Thoracic aorta (tissue), 2 donors: ENCODE measurements at regions not wholly inside any gene's neighbourhood (a gene's known extent, or its start where the extent isn't known, plus 50 kb on each side); places are given as distances from the start of the nearest gene placed in this dataset.

Experiments used
- ATAC-seq: fragments of 150-250 bp; one replicate; pipeline ENCODE4 v1.8.0; 2017; ENCODE audit warnings: low read depth; ENCODE audit not compliant: insufficient number of reproducible peaks, low FRiP score
- DNase-seq: peaks from one replicate; pipeline ENCODE4 v3.0.0-alpha.2; 2020; ENCODE audit warnings: low spot score
- H3K27ac ChIP-seq, 2 donors: fragments of 200-600 bp; sonication (generic); 1 replicate in 1 of 2; 2 replicates in 1 of 2; pipeline ENCODE4 v1.5.1; 2016; ENCODE audit warnings: mild to moderate bottlenecking in 2 of 2, moderate library complexity in 2 of 2
- H3K27me3 ChIP-seq: fragments of 200-600 bp; sonication (generic); replicated peaks from 2 replicates; pipeline ENCODE4 v1.6.0; 2016; ENCODE audit warnings: mild to moderate bottlenecking; ENCODE audit not compliant: insufficient read depth
- H3K36me3 ChIP-seq: fragments of 200-600 bp; sonication (generic); one replicate; pipeline ENCODE4 v1.5.1; 2016
- H3K4me1 ChIP-seq, 2 donors: fragments of 200-600 bp; sonication (generic); 1 replicate in 1 of 2; 2 replicates in 1 of 2; pipeline versions ENCODE4 v1.5.1 to v1.6.0; 2016; ENCODE audit warnings: low read depth in 2 of 2, mild to moderate bottlenecking in 1 of 2; ENCODE audit not compliant: control insufficient read depth in 1 of 2
- H3K4me3 ChIP-seq: fragments of 200-600 bp; sonication (generic); 2 replicates; pipeline ENCODE4 v1.5.1; 2016; ENCODE audit warnings: mild to moderate bottlenecking
- H3K9me3 ChIP-seq: fragments of 200-600 bp; sonication (generic); 2 replicates; pipeline ENCODE4 v1.5.1; 2016
- CTCF ChIP-seq: fragments of 200-600 bp; sonication (generic); IDR thresholded peaks from one replicate; pipeline ENCODE4 v1.5.1; 2019; ENCODE audit warnings: antibody characterized with exemption

GRCh38 chr11:82049199-82049598 lies 684.5 kb downstream of the FAM181B start:
- ATAC-seq: no peak

GRCh38 chr11:82047200-82047599 lies 686.5 kb downstream of the FAM181B start:
- no peaks in the 10 kb centered on the region for H3K9me3 ChIP-seq
- H3K4me3 ChIP-seq: no peak overlapping the region
- H3K36me3 ChIP-seq: no peaks in the 10 kb centered on the region
- ATAC-seq (no peak), DNase-seq (no peak)
- no peak for TF ChIP-seq CTCF
- no peaks in the 10 kb centered on the region for H3K4me1 ChIP-seq
- H3K27me3 ChIP-seq: no peaks in the 10 kb centered on the region
- no peak overlapping the region for H3K27ac ChIP-seq

More at GRCh38 chr11:82049199-82049598, 684.5 kb downstream of the FAM181B start:
- Histone ChIP-seq H3K9me3 (no peaks in the 10 kb centered on the region), H3K36me3 (no peaks in the 10 kb centered on the region), H3K27ac (no peak overlapping the region), H3K4me1 (no peaks in the 10 kb centered on the region), H3K4me3 (no peak overlapping the region), H3K27me3 (no peaks in the 10 kb centered on the region)
- no peak for DNase-seq
- TF ChIP-seq CTCF: no peak

- Histone ChIP-seq H3K27me3 (no peaks in the 10 kb centered on the region), H3K4me1 (no peaks in the 10 kb centered on the region), H3K4me3 (no peak overlapping the region), H3K9me3 (no peaks in the 10 kb centered on the region), H3K27ac (no peak overlapping the region), H3K36me3 (no peaks in the 10 kb centered on the region)
- TF ChIP-seq CTCF: no peak
- no peak for ATAC-seq
- no peak for DNase-seq
These were observed 686.9 kb downstream of the FAM181B start for GRCh38 chr11:82046778-82047177.

- Histone ChIP-seq H3K27me3 (no peaks in the 10 kb centered on the region), H3K27ac (no peak overlapping the region), H3K36me3 (no peaks in the 10 kb centered on the region), H3K9me3 (no peaks in the 10 kb centered on the region), H3K4me3 (no peak overlapping the region), H3K4me1 (no peaks in the 10 kb centered on the region)
- DNase-seq: no peak
- no peak for ATAC-seq
- no peak for TF ChIP-seq CTCF
These were observed 687.8 kb downstream of the FAM181B start for GRCh38 chr11:82045748-82046457.

GRCh38 chr11:82043316-82043715 lies 690.3 kb downstream of the FAM181B start:
- TF ChIP-seq CTCF: no peak
- ATAC-seq (no peak), DNase-seq (no peak)
- no peak overlapping the region for H3K4me3 ChIP-seq
- no peaks in the 10 kb centered on the region for H3K9me3 ChIP-seq
- H3K36me3 ChIP-seq: no peaks in the 10 kb centered on the region
- H3K27ac ChIP-seq: no peak overlapping the region
- no peaks in the 10 kb centered on the region for H3K4me1 ChIP-seq
- H3K27me3 ChIP-seq: no peaks in the 10 kb centered on the region
